ENCODE measurements at regions not wholly inside any gene's neighbourhood (a gene's known extent, or its start where the extent isn't known, plus 50 kb on each side); places are given as distances from the start of the nearest gene placed in this dataset.
"Not testable (repeated sequence)": the region's sequence is repeated elsewhere in the genome, so short reads cannot be mapped to it uniquely, and the experiment has no call there.

DNA sequence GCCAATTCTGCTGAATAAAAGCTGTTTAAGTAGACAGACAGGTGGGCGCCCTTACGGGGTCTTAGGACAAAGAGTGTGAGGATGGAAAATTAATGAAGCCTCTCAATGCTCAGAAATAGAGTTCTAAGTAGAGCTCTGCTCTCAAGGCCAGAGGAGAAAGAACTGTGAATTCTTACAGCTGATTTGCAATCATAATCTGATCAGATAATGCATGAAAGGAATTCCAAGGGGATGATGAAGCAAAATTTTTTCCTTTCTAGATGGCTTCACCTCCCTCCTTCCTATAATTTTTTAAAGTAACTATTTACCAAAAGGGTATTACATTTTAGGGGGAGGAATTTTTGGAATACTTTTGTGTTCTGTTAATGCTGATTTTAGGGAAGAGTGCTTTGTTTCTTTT is 308.1 kb upstream of the HS3ST5 start:
- DNase-seq (ENCODE audit: low read depth in 1 of 2, low spot score in 1 of 2), result no peak
- no peak for TF ChIP-seq JUND (IDR thresholded peaks at IDR 0.05; ENCODE audit: low read depth)
- in situ Hi-C loops (cut with HindIII; ENCODE audit: low pct_unique_long_range_greater_than_20kb, low sequenced_read_pairs), result no loop called here

DNA sequence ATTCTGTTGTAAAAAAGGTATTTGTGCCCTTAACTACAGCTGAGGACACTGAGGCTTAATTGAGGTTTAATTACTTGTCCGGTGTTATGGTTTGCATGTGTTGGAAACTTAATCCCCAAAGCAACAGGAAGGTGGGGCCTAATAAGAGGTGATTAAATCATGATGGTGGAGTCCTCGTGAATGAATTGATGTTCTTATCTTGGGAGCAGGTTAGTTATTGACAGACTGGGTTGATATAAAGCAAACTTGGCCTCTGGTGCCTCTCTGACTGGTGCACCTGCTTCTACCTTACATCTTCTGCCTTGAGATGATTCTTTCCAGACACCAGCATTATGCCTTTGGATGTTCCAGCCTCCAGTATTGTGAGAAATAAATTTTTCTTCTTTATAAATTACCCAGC is 306.5 kb upstream of the HS3ST5 start:
- TF ChIP-seq JUND (IDR thresholded peaks at IDR 0.05; ENCODE audit: low read depth), result no peak
- in situ Hi-C loops (cut with HindIII; ENCODE audit: low pct_unique_long_range_greater_than_20kb, low sequenced_read_pairs), result no loop called here
- DNase-seq (ENCODE audit: low read depth in 1 of 2, low spot score in 1 of 2), result no peak

DNA sequence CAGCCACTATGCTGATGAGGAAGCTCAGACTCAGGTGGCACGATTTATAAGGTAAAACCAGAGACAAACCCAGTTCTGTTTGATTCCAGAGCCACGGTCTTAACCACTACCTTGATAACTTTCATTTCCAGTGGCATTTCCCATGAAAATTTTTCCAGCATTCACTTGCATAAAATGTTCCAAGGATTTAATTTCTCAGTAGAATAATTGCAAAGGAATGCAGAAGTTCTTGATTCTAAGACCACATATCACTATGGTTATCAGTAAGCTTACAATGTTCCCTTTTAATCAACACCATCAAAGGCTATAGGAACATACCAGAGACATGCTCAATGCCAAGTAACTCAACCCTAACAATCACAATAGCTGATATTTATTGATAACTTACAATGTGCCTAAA is 306.0 kb upstream of the HS3ST5 start:
- in situ Hi-C loops (cut with HindIII; ENCODE audit: low pct_unique_long_range_greater_than_20kb, low sequenced_read_pairs), result no loop called here
- TF ChIP-seq JUND (IDR thresholded peaks at IDR 0.05; ENCODE audit: low read depth), result no peak
- DNase-seq (ENCODE audit: low read depth in 1 of 2, low spot score in 1 of 2), result no peak

DNA sequence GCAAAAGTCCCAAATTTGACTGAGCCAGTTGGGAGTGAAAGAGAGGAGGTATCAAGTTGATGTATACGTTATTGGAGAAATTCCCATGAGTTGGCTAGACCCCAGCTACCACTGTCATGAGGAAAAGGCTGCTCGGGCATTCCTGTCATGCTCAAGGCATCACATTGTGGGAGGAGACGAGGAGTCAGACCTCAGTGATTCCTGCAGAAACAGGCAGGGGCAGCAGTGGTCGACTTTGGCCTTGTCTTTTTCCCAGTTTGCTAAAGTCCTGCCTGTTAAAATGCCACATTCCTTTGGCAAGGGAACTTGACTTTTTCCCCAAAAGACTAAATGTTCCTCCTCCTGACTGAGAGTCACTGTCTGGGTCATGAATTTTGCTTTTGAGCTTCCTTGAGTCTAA is 295.5 kb upstream of the HS3ST5 start:
- no peak for TF ChIP-seq JUND (IDR thresholded peaks at IDR 0.05; ENCODE audit: low read depth)
- DNase-seq (ENCODE audit: low read depth in 1 of 2, low spot score in 1 of 2), result no peak
- in situ Hi-C loops (cut with HindIII; ENCODE audit: low pct_unique_long_range_greater_than_20kb, low sequenced_read_pairs), result no loop called here

DNA sequence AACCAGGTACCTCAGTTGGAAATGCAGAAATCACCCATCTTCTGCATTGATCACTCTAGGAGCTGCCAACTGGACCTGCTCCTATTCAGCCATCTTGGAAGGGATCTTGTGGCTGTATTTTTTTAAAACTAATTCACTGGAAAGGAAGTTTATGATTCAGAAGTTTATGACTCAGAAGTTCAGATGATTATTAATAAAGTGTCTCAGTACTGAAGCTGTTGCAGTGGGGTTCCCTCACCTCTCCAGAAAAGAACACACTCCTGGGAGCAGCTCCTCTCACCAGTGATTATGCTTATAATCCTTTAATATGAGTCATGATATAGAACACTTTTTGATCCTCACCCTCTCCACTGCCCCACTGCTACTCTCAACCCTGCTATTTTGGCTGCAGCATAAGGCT is 291.2 kb upstream of the HS3ST5 start:
- in situ Hi-C loops (cut with HindIII; ENCODE audit: low pct_unique_long_range_greater_than_20kb, low sequenced_read_pairs), result no loop called here
- DNase-seq (ENCODE audit: low read depth in 1 of 2, low spot score in 1 of 2), result no peak
- TF ChIP-seq JUND (IDR thresholded peaks at IDR 0.05; ENCODE audit: low read depth), result no peak

DNA sequence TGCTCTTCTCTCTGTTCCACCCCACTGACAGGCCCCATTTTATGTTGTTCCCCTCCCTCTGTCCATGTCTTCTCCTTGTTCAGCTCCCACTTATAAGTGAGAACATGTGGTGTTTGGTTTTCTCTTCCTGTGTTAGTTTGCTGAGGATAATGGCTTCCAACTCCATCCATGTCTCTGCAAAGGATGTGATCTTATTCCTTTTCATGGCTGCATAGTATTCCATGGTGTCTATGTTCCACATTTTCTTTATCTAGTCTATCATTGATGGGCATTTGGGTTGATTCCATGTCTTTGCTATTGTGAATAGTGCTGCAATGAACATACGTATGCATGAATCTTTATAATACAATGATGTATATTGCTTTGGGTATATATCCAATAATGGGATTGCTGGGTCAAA is 283.4 kb upstream of the HS3ST5 start:
- DNase-seq (ENCODE audit: low read depth in 1 of 2, low spot score in 1 of 2); in situ Hi-C loops (cut with HindIII; ENCODE audit: low pct_unique_long_range_greater_than_20kb, low sequenced_read_pairs): not testable (repeated sequence)

DNA sequence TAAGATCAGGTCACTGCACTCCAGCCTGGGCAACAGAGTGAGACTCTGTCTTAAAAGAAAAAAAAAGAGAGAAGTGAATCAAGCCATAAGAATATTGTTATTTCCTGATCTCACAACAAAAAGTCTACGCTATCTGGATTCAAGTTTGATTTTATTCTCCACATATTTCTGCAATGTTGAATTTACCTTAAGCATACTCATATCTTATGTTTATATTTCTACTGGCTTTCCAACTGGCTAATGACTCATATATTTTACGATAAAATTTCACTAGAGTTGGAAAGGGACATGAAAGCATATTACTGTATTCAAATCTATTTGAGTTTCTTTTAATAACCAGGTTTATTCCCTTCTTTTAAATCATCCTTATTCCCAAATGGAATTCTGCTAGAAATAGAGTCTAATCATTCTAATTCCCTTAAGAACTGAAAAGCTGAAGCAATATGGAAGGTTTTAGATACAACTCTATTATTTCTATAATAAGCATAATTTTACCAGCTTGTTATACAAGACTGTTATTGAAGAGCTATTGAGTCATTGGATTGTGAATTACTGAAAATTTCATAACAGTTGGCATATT is 276.9 kb upstream of the HS3ST5 start:
- in situ Hi-C loops (cut with HindIII; ENCODE audit: low pct_unique_long_range_greater_than_20kb, low sequenced_read_pairs), result no loop called here
- TF ChIP-seq JUND (IDR thresholded peaks at IDR 0.05; ENCODE audit: low read depth), result no peak
- no peak for DNase-seq (ENCODE audit: low read depth in 1 of 2, low spot score in 1 of 2)

DNA sequence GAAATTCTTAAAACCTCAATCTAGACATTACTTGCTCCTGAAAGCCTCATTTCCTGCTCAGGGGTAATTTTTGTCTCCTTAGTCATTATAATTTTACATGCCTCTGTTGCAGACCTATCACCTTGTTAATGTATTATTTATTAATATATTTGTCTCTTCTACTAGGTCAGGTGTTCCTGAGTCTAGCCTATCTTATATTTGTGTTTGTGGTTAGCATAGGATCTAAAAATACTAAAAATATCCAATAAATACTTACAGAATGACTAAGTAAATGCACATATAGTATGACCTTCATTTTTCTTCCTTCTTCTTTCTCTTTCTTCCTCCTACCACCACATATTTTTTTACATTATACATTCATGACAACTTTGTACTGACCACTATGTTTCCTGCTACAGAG is 268.9 kb upstream of the HS3ST5 start:
- no peak for TF ChIP-seq JUND (IDR thresholded peaks at IDR 0.05; ENCODE audit: low read depth)
- no peak for DNase-seq (ENCODE audit: low read depth in 1 of 2, low spot score in 1 of 2)
- in situ Hi-C loops (cut with HindIII; ENCODE audit: low pct_unique_long_range_greater_than_20kb, low sequenced_read_pairs), result no loop called here

DNA sequence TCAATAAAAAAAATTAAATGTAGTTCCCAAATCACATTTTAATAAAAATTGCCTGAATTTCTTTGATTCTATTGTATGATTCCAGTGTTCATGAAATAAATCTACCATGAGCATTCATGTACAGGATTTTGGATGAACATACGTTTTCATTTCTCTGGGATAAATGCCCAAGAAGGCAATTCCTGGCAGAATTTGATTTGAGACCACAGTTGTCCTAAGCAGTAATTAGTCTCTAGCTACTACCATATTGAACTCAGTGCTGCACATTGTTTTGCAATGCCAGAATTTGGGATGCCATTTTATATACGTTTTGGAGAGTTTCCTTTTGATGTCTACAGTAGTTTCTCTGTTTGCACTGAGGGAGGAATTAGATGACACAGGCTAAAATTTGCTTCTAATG is 265.3 kb upstream of the HS3ST5 start:
- TF ChIP-seq JUND (IDR thresholded peaks at IDR 0.05; ENCODE audit: low read depth), result no peak
- in situ Hi-C loops (cut with HindIII; ENCODE audit: low pct_unique_long_range_greater_than_20kb, low sequenced_read_pairs), result no loop called here
- no peak for DNase-seq (ENCODE audit: low read depth in 1 of 2, low spot score in 1 of 2)

DNA sequence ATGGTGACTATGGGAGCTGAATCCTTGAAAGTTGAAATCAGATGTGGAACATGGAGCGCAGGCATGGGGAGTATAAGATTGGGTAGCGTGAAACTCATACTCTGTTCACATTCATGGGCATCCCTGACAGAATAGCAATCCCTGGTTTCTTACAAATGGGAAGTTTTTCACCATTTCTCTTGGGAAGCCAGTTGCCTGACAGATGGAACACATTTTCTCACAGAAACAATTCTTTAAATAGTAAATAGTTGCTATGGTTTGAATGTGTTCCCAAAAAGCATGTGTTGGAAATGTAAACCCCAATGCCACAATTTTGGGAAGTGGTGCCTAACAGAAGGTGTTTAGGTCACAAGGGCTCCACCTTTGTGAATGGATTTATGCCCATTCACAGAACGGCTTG is 262.8 kb upstream of the HS3ST5 start:
- in situ Hi-C loops (cut with HindIII; ENCODE audit: low pct_unique_long_range_greater_than_20kb, low sequenced_read_pairs), result no loop called here
- no peak for DNase-seq (ENCODE audit: low read depth in 1 of 2, low spot score in 1 of 2)
- TF ChIP-seq JUND (IDR thresholded peaks at IDR 0.05; ENCODE audit: low read depth), result no peak

DNA sequence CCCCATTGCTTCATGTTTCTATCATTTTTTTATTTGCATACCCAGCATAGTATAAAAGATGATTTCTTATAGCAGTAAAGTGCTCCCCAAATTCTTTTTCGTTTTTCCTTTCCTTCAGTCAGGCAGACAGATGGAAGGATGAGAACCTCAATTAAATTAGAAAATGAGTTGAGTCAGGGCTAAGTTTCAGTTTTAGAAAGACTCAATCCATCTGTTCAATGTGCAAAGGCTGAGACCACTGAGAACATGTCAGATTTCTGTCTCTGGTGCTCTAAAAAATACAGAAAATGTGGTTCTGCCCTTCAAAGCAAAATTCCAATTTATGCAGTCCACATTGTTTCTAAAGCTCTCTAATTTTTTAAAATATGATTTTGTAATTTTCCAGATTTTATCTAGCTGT is 257.6 kb upstream of the HS3ST5 start:
- no peak for TF ChIP-seq JUND (IDR thresholded peaks at IDR 0.05; ENCODE audit: low read depth)
- no peak for DNase-seq (ENCODE audit: low read depth in 1 of 2, low spot score in 1 of 2)
- in situ Hi-C loops (cut with HindIII; ENCODE audit: low pct_unique_long_range_greater_than_20kb, low sequenced_read_pairs), result no loop called here

DNA sequence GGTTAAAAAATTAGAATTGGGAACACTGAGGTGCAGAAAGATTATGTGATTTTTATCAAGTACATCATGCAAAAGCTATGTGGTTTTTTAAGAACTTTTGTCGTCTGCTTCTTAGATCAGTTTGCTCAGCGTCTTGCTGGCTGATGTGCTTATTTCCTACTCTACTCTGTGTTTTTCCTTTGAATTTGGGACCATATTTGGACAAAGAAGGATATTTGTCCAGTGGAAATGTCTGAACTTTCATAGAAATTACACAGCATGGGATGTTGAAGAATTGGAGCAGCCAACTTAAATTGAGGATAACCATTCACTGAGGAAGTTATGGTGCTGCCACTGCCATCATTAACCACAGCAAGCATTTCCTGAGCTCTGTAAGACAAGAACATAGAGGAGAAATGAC is 252.8 kb upstream of the HS3ST5 start:
- DNase-seq (ENCODE audit: low read depth in 1 of 2, low spot score in 1 of 2), result no peak
- no peak for TF ChIP-seq JUND (IDR thresholded peaks at IDR 0.05; ENCODE audit: low read depth)
- in situ Hi-C loops (cut with HindIII; ENCODE audit: low pct_unique_long_range_greater_than_20kb, low sequenced_read_pairs), result no loop called here

DNA sequence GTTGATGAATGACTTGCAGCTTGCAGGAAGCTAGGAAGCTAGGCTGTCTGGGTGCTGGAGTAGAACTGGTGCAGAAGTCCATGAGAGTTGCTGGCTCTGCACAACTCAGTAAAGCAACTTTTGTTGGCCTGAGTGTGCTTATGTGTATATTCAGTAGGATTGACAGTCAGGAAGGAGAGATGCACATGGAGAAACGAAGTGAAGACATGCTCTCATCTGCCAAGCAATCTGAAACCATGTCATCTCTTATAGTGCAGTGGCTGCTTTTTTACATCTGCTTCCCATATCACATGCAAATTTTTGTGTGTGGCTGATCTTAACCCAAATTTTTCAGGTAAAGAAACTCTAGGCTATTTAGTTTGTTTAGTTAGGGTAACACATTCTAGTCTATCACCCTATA is 252.4 kb upstream of the HS3ST5 start:
- TF ChIP-seq JUND (IDR thresholded peaks at IDR 0.05; ENCODE audit: low read depth), result no peak
- in situ Hi-C loops (cut with HindIII; ENCODE audit: low pct_unique_long_range_greater_than_20kb, low sequenced_read_pairs), result no loop called here
- no peak for DNase-seq (ENCODE audit: low read depth in 1 of 2, low spot score in 1 of 2)

DNA sequence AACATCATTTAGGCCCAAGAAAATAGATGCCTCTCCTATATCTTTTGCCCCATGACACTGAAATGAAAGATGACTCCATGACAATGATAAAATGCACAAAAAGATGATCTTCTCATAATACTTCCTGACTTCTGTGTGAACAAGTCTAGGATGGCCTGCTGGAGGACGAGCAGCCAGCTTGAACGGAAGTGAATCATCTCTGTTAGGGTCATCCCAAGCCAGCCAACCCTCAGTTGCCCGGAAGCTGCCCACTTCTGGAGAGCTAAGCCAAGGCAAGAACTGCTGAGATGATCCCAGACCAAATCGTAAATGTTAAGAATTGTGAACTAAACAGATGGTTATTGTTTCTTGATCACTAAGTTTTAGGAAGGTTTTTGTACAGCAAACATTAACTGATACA is 249.7 kb upstream of the HS3ST5 start:
- TF ChIP-seq JUND (IDR thresholded peaks at IDR 0.05; ENCODE audit: low read depth), result no peak
- in situ Hi-C loops (cut with HindIII; ENCODE audit: low pct_unique_long_range_greater_than_20kb, low sequenced_read_pairs), result no loop called here
- no peak for DNase-seq (ENCODE audit: low read depth in 1 of 2, low spot score in 1 of 2)
